GM12891 (cell line): ENCODE measurements at regions not wholly inside any gene's neighbourhood (a gene's known extent, or its start where the extent isn't known, plus 50 kb on each side); places are given as distances from the start of the nearest gene placed in this dataset.

Source experiments
- PAX5 ChIP-seq: IDR thresholded peaks from 2 replicates; pipeline ENCODE4 v1.6.1; 2011; ENCODE audit warnings: low read length, moderate library complexity, mild to moderate bottlenecking; ENCODE audit not compliant: insufficient read depth, severe bottlenecking
- POLR2A ChIP-seq: IDR thresholded peaks from 2 replicates; pipeline ENCODE4 v1.6.1; 2011; ENCODE audit warnings: low read depth, low read length, control low read depth
- POLR2AphosphoS5 ChIP-seq: IDR thresholded peaks from 2 replicates; pipeline ENCODE4 v1.6.1; 2011; ENCODE audit warnings: low read depth, low read length, control low read depth
- TAF1 ChIP-seq: IDR thresholded peaks from 2 replicates; pipeline ENCODE4 v1.6.1; 2011; ENCODE audit warnings: low read depth, low read length, control low read depth

DNA sequence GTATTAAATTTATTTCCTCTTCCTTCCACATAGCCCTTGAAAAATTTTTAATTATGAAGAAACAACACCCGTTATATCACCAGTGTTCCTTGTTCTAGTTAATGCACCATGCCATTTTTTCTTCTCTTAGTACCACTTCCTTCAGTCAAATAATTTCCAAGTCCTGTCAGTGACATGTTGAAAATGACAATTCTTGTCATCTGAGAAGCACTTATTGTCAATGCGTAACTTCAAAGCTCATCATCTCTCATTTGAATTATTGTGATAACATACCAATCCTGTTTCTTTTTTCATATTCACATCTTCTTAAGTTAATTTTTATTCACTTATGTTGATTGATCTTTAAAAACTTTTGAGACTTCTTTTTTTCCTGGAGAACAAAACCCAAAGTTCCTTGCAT lies 320.4 kb downstream of the ASXL3 start:
- TF ChIP-seq POLR2A (no peak), PAX5 (no peak), POLR2AphosphoS5 (no peak), TAF1 (no peak)
